PC-9 (cell line): ENCODE measurements at regions not wholly inside any gene's neighbourhood (a gene's known extent, or its start where the extent isn't known, plus 50 kb on each side); places are given as distances from the start of the nearest gene placed in this dataset.

Experiments used
- EZH2 ChIP-seq: fragments of 200-600 bp; sonication (generic); IDR thresholded peaks from 2 replicates; pipeline ENCODE4 v1.8.0; 2017; ENCODE audit warnings: antibody characterized with exemption, low read depth
- TF ChIP-seq, protein P1 (sequence below): fragments of 200-600 bp; sonication (generic); conservative IDR thresholded peaks from 2 replicates; pipeline ENCODE4 v1.6.1; 2017; ENCODE audit warnings: mixed run types, antibody characterized with exemption, mild to moderate bottlenecking, moderate library complexity

DNA sequence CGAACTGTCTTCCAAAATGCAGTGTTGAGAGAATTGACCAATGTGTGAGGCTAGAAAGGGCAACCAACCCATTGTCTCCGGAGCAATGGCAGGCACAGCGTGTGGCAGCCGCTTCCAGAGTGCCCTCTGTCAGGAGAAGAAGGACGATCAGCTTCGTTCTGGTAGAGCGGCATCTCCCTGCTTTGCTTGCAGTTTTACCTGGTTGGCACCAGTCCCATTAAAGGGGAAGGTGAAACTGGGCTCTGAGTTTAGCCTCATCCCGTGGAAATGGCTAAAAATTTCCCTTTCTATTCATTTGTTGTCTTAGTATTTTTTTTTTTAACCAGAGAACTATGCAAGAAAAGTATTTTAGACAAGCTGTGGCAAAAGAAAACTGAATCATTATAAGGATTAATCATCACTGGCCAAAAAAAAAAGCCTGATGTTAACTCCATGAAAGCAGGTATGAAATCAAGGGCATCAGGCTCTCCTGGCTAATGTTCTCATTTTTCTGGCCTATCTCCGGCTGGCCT, 81.5 kb upstream of the SLC7A1 start:
- TF ChIP-seq, protein P1, sequence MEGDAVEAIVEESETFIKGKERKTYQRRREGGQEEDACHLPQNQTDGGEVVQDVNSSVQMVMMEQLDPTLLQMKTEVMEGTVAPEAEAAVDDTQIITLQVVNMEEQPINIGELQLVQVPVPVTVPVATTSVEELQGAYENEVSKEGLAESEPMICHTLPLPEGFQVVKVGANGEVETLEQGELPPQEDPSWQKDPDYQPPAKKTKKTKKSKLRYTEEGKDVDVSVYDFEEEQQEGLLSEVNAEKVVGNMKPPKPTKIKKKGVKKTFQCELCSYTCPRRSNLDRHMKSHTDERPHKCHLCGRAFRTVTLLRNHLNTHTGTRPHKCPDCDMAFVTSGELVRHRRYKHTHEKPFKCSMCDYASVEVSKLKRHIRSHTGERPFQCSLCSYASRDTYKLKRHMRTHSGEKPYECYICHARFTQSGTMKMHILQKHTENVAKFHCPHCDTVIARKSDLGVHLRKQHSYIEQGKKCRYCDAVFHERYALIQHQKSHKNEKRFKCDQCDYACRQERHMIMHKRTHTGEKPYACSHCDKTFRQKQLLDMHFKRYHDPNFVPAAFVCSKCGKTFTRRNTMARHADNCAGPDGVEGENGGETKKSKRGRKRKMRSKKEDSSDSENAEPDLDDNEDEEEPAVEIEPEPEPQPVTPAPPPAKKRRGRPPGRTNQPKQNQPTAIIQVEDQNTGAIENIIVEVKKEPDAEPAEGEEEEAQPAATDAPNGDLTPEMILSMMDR, result no peak
- TF ChIP-seq EZH2, result no peak
